ENCODE measurements at regions not wholly inside any gene's neighbourhood (a gene's known extent, or its start where the extent isn't known, plus 50 kb on each side); places are given as distances from the start of the nearest gene placed in this dataset.

- TF ChIP-seq CTCF (IDR thresholded peaks at IDR 0.05; ENCODE audit: poor library complexity), result no peak
- TF ChIP-seq EZH2 (IDR thresholded peaks at IDR 0.05; ENCODE audit: borderline replicate concordance), result no peak
- no peak for TF ChIP-seq EZH2phosphoT487 (IDR thresholded peaks at IDR 0.05; ENCODE audit: low read depth, severe bottlenecking, unreplicated experiment)
Observed at GRCh38 chr12:116429826-116430360, 129.3 kb upstream of the MAP1LC3B2 start.

Data from hepatocyte (in vitro differentiated cells).